Tongue (tissue), 1 donor: ENCODE measurements at regions not wholly inside any gene's neighbourhood (a gene's known extent, or its start where the extent isn't known, plus 50 kb on each side); places are given as distances from the start of the nearest gene placed in this dataset.
"Not testable (repeated sequence)": the region's sequence is repeated elsewhere in the genome, so short reads cannot be mapped to it uniquely, and the experiment has no call there.

ENCODE experiments used
- DNase-seq: peaks from one replicate; pipeline ENCODE4 v3.0.0-alpha.2; 2015

GRCh38 chr7:101743995-101744360 is 73.4 kb upstream of the CUX1 start:
- no peak for DNase-seq

GRCh38 chr7:101744588-101744987 is 72.8 kb upstream of the CUX1 start:
- no peak for DNase-seq

- DNase-seq, result no peak
These were observed 71.1 kb upstream of the CUX1 start for GRCh38 chr7:101746314-101746713.

GRCh38 chr7:101747053-101747878 is 70.2 kb upstream of the CUX1 start:
- no peak for DNase-seq

- DNase-seq, result no peak
These were observed 69.5 kb upstream of the CUX1 start for GRCh38 chr7:101747879-101748345.

- no peak for DNase-seq
These were observed 67.5 kb upstream of the CUX1 start for GRCh38 chr7:101749891-101750290.

GRCh38 chr7:101753316-101753715 is 64.1 kb upstream of the CUX1 start:
- DNase-seq, result no peak

- peak; percentile 78 for DNase-seq
These were observed 62.8 kb upstream of the CUX1 start for GRCh38 chr7:101754424-101755159.

GRCh38 chr7:101757879-101758278 is 59.5 kb upstream of the CUX1 start:
- no peak for DNase-seq

GRCh38 chr7:101758519-101758918 is 58.9 kb upstream of the CUX1 start:
- DNase-seq, result not testable (repeated sequence)

- no peak for DNase-seq
These were observed 53.2 kb upstream of the CUX1 start for GRCh38 chr7:101764221-101764620.

GRCh38 chr7:101767544-101767943 is 49.9 kb upstream of the CUX1 start:
- DNase-seq, result no peak
